H9 (cell line): ENCODE measurements at regions not wholly inside any gene's neighbourhood (a gene's known extent, or its start where the extent isn't known, plus 50 kb on each side); places are given as distances from the start of the nearest gene placed in this dataset.

ENCODE experiments used
- DNase-seq: peaks from one replicate; pipeline ENCODE4 v3.0.0-alpha.2; 2017
- H2AFZ ChIP-seq: one replicate; pipeline ENCODE4 v1.6.1; 2013; ENCODE audit warnings: mild to moderate bottlenecking, low read length, control low read depth, moderate library complexity
- H2AK5ac ChIP-seq: 2 replicates; pipeline ENCODE4 v1.6.1; 2013; ENCODE audit warnings: low read length, control low read depth, mixed read lengths; ENCODE audit not compliant: insufficient read length
- H2BK120ac ChIP-seq: one replicate; pipeline ENCODE4 v1.6.1; 2013; ENCODE audit warnings: low read depth, mild to moderate bottlenecking, low read length, control low read depth, inconsistent platforms; ENCODE audit not compliant: poor library complexity, severe bottlenecking
- H2BK12ac ChIP-seq: 2 replicates; pipeline ENCODE4 v1.6.1; 2013; ENCODE audit warnings: low read length, control low read depth, mixed read lengths, low read depth; ENCODE audit not compliant: insufficient read length
- H2BK15ac ChIP-seq: 2 replicates; pipeline ENCODE4 v1.6.1; 2013; ENCODE audit warnings: low read depth, low read length, control low read depth
- H2BK20ac ChIP-seq: one replicate; pipeline ENCODE4 v1.6.1; 2013; ENCODE audit warnings: low read depth, mild to moderate bottlenecking, low read length, control low read depth, inconsistent platforms; ENCODE audit not compliant: poor library complexity, severe bottlenecking
- H2BK5ac ChIP-seq: 2 replicates; pipeline ENCODE4 v1.6.1; 2013; ENCODE audit warnings: low read length, control low read depth, mixed read lengths; ENCODE audit not compliant: insufficient read length
- H3K14ac ChIP-seq: 2 replicates; pipeline ENCODE4 v1.6.1; 2013; ENCODE audit warnings: low read length, control low read depth; ENCODE audit not compliant: insufficient read depth
- H3K18ac ChIP-seq: 2 replicates; pipeline ENCODE4 v1.6.1; 2013; ENCODE audit warnings: low read depth, mild to moderate bottlenecking, mixed read lengths, low read length, control low read depth; ENCODE audit not compliant: insufficient read length
- H3K23ac ChIP-seq: 2 replicates; pipeline ENCODE4 v1.6.1; 2013; ENCODE audit warnings: low read length, control low read depth, mixed read lengths, low read depth; ENCODE audit not compliant: insufficient read length
- H3K23me2 ChIP-seq: 2 replicates; pipeline ENCODE4 v1.6.1; 2013; ENCODE audit warnings: low read depth, mild to moderate bottlenecking, mixed read lengths, low read length, control low read depth; ENCODE audit not compliant: insufficient read length, poor library complexity, severe bottlenecking
- H3K27ac ChIP-seq: 2 replicates; pipeline ENCODE4 v1.5.1; 2013; ENCODE audit warnings: low read length, control low read depth, mixed read lengths, low read depth; ENCODE audit not compliant: insufficient read length
- H3K27me3 ChIP-seq: 2 replicates; pipeline ENCODE4 v1.6.1; 2013; ENCODE audit warnings: low read length, control low read depth, inconsistent platforms; ENCODE audit not compliant: insufficient read depth
- H3K4ac ChIP-seq: 2 replicates; pipeline ENCODE4 v1.6.1; 2013; ENCODE audit warnings: low read depth, mild to moderate bottlenecking, control low read depth, inconsistent platforms, low read length, moderate library complexity
- H3K4me1 ChIP-seq: 2 replicates; pipeline ENCODE4 v1.6.1; 2013; ENCODE audit warnings: low read length, control low read depth, inconsistent platforms; ENCODE audit not compliant: insufficient read depth
- H3K4me2 ChIP-seq: 2 replicates; pipeline ENCODE4 v1.6.1; 2013; ENCODE audit warnings: low read length, control low read depth, mixed read lengths; ENCODE audit not compliant: insufficient read length, insufficient read depth
- H3K56ac ChIP-seq: 2 replicates; pipeline ENCODE4 v1.6.1; 2013; ENCODE audit warnings: low read depth, mild to moderate bottlenecking, mixed read lengths, low read length, control low read depth; ENCODE audit not compliant: insufficient read length
- H3K79me1 ChIP-seq: 2 replicates; pipeline ENCODE4 v1.6.1; 2013; ENCODE audit warnings: low read depth, mild to moderate bottlenecking, moderate library complexity, low read length, control low read depth, inconsistent platforms; ENCODE audit not compliant: insufficient read depth, poor library complexity, severe bottlenecking
- H3K79me2 ChIP-seq: 2 replicates; pipeline ENCODE4 v1.6.1; 2013; ENCODE audit warnings: low read length, control low read depth, inconsistent platforms; ENCODE audit not compliant: insufficient read depth
- H3K9ac ChIP-seq: 2 replicates; pipeline ENCODE4 v1.6.1; 2013; ENCODE audit warnings: low read length, control low read depth, mixed read lengths; ENCODE audit not compliant: insufficient read length; ENCODE audit errors: extremely low read depth
- H3K9me3 ChIP-seq: one replicate; pipeline ENCODE4 v1.6.1; 2013; ENCODE audit warnings: low read depth, low read length, inconsistent platforms; ENCODE audit not compliant: control insufficient read depth
- H3T11ph ChIP-seq: one replicate; pipeline ENCODE4 v1.6.1; 2013; ENCODE audit warnings: mild to moderate bottlenecking, low read length, control low read depth, inconsistent platforms
- H4K20me1 ChIP-seq: one replicate; pipeline ENCODE4 v1.6.1; 2013; ENCODE audit not compliant: control insufficient read depth, insufficient read length, insufficient read depth
- H4K5ac ChIP-seq: 2 replicates; pipeline ENCODE4 v1.6.1; 2013; ENCODE audit warnings: low read depth, mild to moderate bottlenecking, mixed read lengths, low read length, control low read depth; ENCODE audit not compliant: insufficient read length
- H4K8ac ChIP-seq: replicated peaks from 2 replicates; pipeline ENCODE4 v1.6.1; 2013; ENCODE audit warnings: low read length, control low read depth, mixed read lengths, low read depth; ENCODE audit not compliant: insufficient read length
- H4K91ac ChIP-seq: 2 replicates; pipeline ENCODE4 v1.6.1; 2013; ENCODE audit warnings: low read depth, mild to moderate bottlenecking, moderate library complexity, mixed read lengths, low read length, control low read depth; ENCODE audit not compliant: insufficient read length
- H3K27ac Mint-ChIP-seq, 3 experiments: 2 replicates in 2 of 3; 3 replicates in 1 of 3; pipeline ENCODE4 v1.8.0; 2020 to 2021; ENCODE audit warnings: mixed read lengths in 3 of 3, mild to moderate bottlenecking in 1 of 3, moderate library complexity in 1 of 3
- H3K27me3 Mint-ChIP-seq: 2 replicates; pipeline ENCODE4 v1.8.0; 2021; ENCODE audit warnings: low read depth, mild to moderate bottlenecking, moderate library complexity, mixed read lengths
- H3K36me3 Mint-ChIP-seq, 3 experiments: 2 replicates in 2 of 3; 3 replicates in 1 of 3; pipeline ENCODE4 v1.8.0; 2020 to 2021; ENCODE audit warnings: low read depth in 3 of 3, mixed read lengths in 3 of 3; ENCODE audit not compliant: insufficient read depth in 1 of 3
- H3K4me1 Mint-ChIP-seq, 2 experiments: 2 replicates each; pipeline ENCODE4 v1.8.0; 2020; ENCODE audit warnings: mixed read lengths in 2 of 2
- H3K4me3 Mint-ChIP-seq, 2 experiments: 2 replicates in 1 of 2; 3 replicates in 1 of 2; pipeline ENCODE4 v1.8.0; 2020 to 2021; ENCODE audit warnings: mild to moderate bottlenecking in 2 of 2, mixed read lengths in 2 of 2, moderate library complexity in 1 of 2
- H3K9me3 Mint-ChIP-seq, 2 experiments: 2 replicates in 1 of 2; 3 replicates in 1 of 2; pipeline ENCODE4 v1.8.0; 2020; ENCODE audit warnings: mild to moderate bottlenecking in 2 of 2, mixed read lengths in 2 of 2, moderate library complexity in 1 of 2
- WGBS: extraction: QIAGEN DNeasy Blood & Tissue Kit; methylation state at CpG from one replicate; pipeline ENCODE4 v1.1.7; 2013; ENCODE audit warnings: missing lambda C conversion rate, low lambda C conversion rate, mixed read lengths; ENCODE audit not compliant: insufficient read length; ENCODE audit errors: extremely low coverage; 5-methylcytosine and 5-hydroxymethylcytosine counted together
- TF ChIP-seq, protein P1 (sequence below): fragments of 200-600 bp; sonication (generic); conservative IDR thresholded peaks from 3 replicates; pipeline ENCODE4 v1.8.0; 2021; ENCODE audit warnings: antibody characterized with exemption, mild to moderate bottlenecking

- H4K8ac ChIP-seq: no peak overlapping the region
- H3K23me2 ChIP-seq: no peaks in the 10 kb centered on the region
- H3K4me3 Mint-ChIP-seq: no peak overlapping the region
- H3T11ph ChIP-seq: no peak overlapping the region
- H3K4me1 ChIP-seq: no peaks in the 10 kb centered on the region; the same call in 1 of the 2 replicates
- no peaks in the 10 kb centered on the region for H3K9me3 ChIP-seq
- peaks cover 0 to 7% of the 10 kb centered on the region in 2 experiments; a peak in 3 of 5 replicates for H3K9me3 Mint-ChIP-seq
- no peaks in the 10 kb centered on the region for H3K79me2 ChIP-seq
- no peak overlapping the region for H2BK15ac ChIP-seq
- H3K23ac ChIP-seq: no peak overlapping the region
- WGBS: no CpG with 5 or more reads among the region's 6 CpGs
- no peak overlapping the region for H3K9ac ChIP-seq
- no peak overlapping the region for H3K56ac ChIP-seq
- H3K4ac ChIP-seq: no peak overlapping the region
- no peaks in the 10 kb centered on the region for H3K27me3 Mint-ChIP-seq
- H4K20me1 ChIP-seq: no peaks in the 10 kb centered on the region
- DNase-seq: no peak
- H4K91ac ChIP-seq: no peak overlapping the region
- H2BK20ac ChIP-seq: no peak overlapping the region
- no peak overlapping the region for H4K5ac ChIP-seq
- TF ChIP-seq, protein P1, sequence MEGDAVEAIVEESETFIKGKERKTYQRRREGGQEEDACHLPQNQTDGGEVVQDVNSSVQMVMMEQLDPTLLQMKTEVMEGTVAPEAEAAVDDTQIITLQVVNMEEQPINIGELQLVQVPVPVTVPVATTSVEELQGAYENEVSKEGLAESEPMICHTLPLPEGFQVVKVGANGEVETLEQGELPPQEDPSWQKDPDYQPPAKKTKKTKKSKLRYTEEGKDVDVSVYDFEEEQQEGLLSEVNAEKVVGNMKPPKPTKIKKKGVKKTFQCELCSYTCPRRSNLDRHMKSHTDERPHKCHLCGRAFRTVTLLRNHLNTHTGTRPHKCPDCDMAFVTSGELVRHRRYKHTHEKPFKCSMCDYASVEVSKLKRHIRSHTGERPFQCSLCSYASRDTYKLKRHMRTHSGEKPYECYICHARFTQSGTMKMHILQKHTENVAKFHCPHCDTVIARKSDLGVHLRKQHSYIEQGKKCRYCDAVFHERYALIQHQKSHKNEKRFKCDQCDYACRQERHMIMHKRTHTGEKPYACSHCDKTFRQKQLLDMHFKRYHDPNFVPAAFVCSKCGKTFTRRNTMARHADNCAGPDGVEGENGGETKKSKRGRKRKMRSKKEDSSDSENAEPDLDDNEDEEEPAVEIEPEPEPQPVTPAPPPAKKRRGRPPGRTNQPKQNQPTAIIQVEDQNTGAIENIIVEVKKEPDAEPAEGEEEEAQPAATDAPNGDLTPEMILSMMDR: no peak
- H3K79me1 ChIP-seq: no peaks in the 10 kb centered on the region
- H3K18ac ChIP-seq: no peak overlapping the region
- no peak overlapping the region for H3K14ac ChIP-seq
- no peak overlapping the region for H2BK12ac ChIP-seq
- H3K36me3 Mint-ChIP-seq: peaks cover 0 to 6% (median 0%) of the 10 kb centered on the region in 3 experiments; a peak in 1 of 7 replicates
- no peak overlapping the region for H3K27ac ChIP-seq
- H2BK5ac ChIP-seq: no peak overlapping the region
- no peak overlapping the region for H2AFZ ChIP-seq
- H3K4me1 Mint-ChIP-seq: peaks cover 5 to 10% of the 10 kb centered on the region in 2 experiments; a peak in 3 of 4 replicates
- H3K27ac Mint-ChIP-seq: no peak overlapping the region
- H3K27me3 ChIP-seq: no peaks in the 10 kb centered on the region
- H3K4me2 ChIP-seq: no peak overlapping the region
- no peak overlapping the region for H2AK5ac ChIP-seq
- no peak overlapping the region for H2BK120ac ChIP-seq
Measured at GRCh38 chr2:22481486-22482259, 903.3 kb upstream of the KLHL29 start.
